GM18907 (cell line): ENCODE measurements at regions not wholly inside any gene's neighbourhood (a gene's known extent, or its start where the extent isn't known, plus 50 kb on each side); places are given as distances from the start of the nearest gene placed in this dataset.
"Not testable (repeated sequence)": the region's sequence is repeated elsewhere in the genome, so short reads cannot be mapped to it uniquely, and the experiment has no call there.

Source experiments
- ATAC-seq: cut with Tn5 transposase; IDR thresholded peaks from one replicate; pipeline ENCODE4 v1.9.1; 2021; ENCODE audit warnings: mild to moderate bottlenecking, moderate library complexity; ENCODE audit not compliant: unreplicated experiment

DNA sequence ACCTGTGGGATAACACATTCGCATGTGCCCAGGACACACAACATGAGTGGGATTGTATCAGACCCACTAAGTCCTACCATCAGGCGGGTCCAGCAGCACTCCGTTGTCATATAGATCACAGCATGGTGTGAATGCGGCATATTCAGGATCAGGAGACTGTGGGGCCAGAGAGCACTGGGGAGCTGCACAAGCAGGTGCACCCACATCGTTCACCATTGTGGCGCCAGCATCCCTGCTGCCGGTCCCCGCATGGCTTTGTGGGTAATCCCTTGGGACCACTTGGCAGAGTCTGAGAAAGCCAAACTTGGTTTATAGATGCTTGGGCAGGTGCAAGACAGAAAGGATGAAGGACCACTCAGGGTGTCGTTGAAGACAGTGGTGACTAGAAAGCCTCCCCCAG, 201.6 kb upstream of the B3GAT1 start:
- no peak for ATAC-seq

DNA sequence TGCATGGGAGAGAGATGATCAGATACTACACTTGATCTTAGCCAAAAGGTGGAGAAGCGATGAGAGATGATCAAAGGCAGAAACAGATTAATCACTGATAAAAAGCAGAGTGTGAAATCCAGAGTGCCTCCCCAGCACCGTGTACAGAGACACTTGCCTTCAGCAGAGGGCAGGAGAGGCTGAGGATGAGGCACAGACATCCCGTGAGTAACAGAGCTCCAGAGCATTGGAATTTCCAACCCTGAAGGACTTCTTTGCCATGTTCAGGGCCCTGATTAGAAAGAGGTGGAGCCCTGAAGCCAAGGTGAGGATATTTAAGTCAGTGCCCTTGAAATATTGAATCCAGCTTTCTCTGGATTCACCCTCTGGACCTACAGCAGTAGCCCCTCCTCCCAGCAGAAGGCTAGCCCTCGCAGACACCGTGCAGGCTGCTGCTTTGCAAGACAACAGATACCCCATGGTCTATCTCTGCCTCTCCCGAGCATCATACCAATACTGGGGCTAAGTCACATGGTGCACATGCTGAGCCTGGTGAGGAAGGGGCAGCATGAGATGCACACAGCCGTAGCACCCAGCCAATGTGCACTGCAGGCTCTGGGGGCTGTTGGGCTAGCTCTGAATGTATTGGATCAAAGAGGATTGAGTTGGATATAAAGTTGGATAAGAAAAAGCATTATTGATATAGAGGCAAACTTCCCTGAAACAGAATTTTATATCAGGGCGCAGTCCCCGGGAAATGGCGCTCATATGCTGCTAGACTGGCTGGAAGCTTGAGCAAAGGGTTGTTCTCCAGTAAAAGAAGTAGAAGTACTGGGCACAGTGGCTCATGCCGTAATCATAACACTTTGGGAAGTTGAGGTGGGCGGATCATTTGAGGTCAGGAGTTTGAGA, 200.3 kb upstream of the B3GAT1 start:
- ATAC-seq = no peak

DNA sequence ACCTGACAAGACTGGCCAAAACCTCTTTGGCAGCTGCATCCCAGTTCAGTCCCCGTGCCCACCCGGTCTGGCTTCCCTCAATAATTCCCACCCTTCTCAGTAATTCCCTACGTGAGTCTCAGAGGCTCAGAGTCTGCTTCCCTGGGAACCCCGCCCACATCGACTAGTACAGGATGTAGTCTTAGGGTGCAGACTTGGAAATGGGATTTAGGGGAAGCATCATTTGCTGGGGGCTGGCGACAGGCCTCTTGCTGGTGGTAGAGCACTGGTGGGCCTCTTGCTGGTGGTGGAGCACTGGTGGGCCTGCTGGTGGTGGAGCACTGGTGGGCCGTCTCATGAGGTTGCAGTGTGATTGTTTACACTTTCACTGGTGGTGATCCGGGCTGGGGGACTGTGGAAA, 199.5 kb upstream of the B3GAT1 start:
- ATAC-seq = no peak

DNA sequence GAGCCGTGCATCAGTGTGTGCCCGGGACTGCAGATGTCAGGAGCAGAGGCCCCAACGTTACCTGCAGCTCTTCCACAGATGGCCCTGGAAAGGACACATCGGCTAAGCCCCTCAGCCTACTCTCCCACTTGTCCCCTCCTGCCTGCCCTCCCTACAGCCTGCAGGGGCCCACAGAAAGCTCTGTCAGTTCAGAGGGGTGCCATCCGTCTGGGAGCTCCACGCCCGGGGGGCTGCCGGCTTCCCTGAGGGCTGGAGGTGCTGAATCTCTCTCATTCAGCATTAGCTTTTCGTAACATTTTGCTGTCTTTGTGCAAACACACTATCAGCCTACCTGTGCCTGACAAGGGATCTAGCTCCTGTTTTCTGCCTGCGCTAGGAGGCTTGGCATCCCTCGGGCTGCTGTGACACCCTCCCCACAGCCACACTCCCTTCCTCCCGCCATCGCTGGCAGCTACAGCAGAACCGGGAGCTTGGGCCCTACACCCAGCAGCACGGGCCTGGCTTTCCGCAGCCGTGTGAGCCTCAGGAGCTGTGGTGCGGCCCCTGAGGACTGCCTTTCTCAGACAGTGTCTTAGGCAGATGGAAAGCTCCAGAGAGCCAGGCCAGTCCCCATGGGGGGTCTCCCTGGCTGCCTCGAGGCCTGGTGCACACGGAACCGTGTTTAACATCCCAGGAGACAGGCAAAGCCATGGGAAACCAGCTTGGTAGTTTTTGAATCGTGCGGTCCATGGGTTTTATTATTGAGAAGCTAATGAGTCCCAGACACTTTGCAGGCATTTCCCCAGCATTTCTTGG, 198.3 kb upstream of the B3GAT1 start:
- ATAC-seq = no peak

DNA sequence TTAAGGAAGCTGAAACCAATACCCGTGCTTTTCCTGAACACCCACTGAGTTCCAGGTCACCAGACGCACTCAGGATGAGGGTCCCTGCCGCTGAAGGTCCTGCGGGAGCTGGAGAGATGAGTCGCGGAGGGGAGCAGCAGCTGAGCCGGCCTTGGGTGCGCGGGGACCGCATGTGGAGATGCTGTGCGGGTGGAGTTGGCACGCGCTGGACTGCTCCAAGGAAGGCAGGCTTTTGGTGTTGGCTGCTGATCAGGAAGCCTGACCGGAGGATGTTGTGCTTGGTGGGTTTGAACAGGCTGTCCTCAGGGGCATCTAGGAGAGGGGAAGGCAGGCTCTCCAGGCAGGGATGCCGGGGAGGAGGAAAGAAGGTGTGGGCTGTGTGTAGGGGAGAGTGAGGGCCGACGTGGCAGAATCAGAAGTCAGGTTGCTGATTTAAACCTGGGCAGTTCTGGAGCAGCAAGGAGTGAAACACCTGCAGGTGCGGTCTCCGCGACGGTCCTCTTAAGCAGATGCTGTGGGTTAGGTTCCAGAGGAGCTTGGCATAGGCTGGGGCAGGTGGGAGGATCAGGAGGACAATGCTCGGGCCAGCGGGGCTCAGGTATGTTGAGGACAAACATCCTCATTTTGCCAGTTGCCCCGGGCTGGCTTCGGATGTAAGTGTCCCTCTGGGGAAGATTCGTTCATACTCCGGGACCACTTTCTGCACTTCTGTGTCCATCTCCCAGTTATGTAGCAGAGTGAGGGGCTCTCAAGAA, 197.5 kb upstream of the B3GAT1 start:
- no peak for ATAC-seq

DNA sequence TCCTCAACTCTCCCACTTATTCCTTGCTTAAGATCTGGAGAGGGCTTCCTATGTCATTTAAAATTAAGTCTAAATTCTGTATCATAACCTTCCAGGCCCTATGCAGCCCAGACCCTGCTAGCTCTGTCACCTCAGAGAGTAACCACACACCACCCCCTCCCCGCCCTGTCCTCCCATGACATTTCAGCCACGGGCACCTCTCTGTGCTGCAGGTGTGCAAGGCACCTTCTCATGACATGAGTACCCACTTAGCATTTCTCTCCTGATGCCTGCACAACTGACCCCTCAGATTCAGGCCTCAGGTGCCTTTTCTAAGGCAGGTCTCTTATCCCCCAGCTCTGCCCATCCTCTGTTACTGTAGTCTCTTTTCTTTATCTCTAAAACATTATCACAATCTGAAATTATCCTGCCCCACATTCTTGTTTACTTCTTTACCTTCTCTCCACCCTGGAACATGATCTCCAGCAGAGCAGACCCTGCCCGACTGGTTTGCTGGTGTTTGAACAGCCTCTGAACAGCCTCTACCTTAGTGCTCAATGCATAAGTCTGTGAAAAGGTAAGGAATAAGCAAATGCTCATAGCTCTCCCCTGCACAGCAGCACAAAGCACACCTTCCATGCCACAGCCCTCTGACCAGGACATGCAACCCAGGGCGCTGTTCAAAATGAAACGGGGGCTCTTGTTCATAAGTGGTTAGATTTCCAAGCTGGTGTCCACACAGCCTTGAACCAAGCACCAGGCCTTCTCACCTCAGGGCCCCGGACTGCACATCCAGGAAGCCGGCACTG, 196.1 kb upstream of the B3GAT1 start:
- no peak for ATAC-seq

DNA sequence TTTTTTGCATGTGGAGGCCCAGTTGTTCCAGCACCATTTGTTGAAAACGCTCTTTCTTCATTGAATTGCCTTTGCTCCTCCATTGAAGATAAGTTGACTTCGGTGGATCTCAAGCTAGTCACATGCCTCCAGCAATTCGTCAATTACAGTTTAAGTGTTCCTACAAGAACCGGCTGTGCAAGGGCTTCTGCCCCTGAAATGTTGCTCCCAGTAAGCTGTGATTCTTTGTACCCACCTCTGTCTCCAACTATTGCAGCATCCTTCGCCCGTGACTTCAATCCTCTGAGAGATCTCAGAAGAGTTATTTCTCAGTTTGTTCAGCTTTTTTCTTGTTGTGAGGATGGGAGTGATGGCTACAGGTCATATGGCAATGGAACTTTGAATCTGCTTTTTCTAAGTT, 194.2 kb upstream of the B3GAT1 start:
- ATAC-seq = no peak

DNA sequence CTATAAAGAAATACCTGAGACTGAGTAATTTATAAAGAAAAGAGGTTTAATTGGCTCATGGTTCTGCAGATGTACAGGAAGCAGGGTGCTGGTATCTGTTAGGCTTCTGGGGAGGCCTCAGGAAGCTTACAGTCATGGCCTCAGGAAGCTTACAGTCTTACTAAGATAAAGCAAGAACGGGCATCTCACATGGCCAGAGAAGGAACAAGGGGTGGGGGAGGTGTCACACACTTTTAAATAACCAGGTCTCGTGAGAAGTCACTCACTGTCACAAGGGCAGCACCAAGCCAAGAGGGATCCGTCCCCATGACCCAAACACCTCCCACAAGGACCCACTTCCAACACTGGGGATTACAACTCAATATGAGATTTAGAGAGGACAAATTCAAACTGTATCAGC, 192.8 kb upstream of the B3GAT1 start:
- ATAC-seq = no peak

DNA sequence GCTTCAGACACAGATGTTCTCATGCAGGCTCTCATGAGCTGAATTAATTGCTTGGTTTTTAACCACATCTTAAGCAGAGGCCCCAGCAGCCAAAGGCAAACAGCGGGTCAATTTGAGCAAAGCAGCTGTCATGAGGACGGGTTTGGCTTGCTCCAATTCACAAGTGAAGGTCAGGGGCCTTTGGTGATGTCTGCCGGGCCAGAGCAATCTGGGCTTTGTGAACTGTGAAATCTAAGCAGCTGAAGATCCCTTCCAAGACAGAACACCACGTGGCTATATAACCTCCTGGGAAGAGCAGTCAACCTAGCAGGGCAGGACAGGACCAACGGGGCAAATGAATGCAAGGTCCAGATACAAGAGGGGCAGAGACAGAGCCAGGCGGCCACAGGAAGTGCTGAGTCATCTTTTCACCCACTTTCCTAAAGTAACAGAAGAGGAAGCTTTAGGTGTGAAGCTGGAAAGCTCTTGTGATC, 187.3 kb upstream of the B3GAT1 start:
- no peak for ATAC-seq

DNA sequence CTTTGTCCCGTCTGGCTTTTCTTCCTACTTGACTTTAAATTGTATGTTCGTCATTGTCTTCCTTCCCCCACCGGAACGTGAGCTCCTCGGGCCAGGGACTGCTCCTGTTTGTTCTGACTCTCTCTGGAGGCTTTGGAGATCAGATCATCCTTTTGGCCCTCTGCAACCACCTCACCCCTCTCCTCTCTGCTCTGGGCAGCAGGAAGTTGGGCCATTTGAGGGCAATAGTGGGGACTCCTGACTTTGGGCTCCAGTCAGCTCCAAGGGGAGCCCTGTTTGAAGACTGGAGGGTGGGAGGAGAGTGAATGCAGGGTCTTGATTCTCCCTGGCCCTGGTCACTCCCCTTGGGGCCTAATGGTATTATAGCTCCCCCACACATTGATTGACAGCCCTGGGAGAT, 186.3 kb upstream of the B3GAT1 start:
- ATAC-seq = no peak

DNA sequence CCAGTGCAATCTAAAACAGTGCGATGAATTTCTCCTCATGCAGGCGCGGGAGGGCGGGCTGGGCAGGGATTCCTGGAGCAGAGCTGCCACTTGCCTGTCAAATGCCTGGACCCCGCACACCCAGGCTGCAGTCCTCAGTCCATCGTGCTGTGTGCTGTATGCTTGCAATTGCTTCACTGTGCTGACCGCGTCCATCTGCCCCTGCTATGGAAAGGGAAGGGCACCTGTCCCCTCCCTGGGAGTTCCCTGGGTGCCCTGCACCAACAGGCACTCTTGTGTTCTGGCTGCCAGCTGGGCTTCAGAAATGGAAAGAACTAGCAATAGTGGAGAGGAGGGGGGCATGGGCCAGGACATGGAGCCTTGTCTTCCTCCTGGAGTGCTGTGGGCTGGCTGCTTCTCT, 185.4 kb upstream of the B3GAT1 start:
- ATAC-seq = no peak

DNA sequence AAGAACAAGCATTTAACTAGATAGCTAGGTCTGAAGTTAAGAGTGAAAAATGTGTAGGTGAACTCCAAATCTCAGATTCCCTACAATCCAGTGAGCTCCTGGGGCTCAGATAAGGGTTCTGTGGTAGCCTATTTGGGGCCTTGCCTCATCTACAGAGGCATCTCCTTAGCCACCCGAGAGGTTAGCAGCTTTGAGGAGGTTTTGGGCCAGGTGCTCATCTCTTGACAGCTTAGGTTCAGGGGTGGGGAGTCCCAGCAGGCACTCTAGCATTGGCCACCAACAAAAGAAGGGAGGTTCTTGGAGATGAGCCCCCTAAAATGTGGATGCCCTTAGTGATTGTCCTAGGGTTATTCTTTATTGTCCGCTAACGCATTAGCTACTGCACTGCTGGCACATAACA, 184.4 kb upstream of the B3GAT1 start:
- no peak for ATAC-seq

DNA sequence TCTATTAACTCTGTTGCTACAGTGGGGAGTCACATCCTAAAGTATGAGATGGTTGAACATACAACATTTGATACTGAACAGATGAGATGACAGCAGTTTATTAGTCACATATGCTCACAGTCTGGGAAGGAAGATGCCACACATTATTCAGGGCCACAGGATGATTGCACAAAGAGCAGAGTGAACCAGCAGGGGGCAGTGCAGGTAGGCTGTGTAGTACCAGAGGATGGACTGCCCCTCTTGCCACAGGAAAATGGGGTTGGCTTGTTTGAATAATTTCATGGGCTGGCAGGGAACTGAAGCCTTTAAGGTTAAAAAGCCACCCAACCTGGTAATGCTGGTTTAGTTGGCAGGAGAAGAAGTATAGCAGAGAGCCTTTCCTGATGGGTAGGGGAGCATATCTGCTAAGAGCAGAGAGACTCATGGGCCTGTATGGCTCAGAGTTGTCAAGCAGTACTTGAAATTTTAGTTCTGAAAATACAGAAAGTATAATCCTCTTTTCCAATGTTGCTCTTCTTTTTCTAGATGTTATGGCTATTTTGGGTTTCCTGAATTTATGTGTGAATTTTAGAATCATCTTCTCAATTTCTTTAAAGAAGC, 180.4 kb upstream of the B3GAT1 start:
- peak; percentile 68 for ATAC-seq

DNA sequence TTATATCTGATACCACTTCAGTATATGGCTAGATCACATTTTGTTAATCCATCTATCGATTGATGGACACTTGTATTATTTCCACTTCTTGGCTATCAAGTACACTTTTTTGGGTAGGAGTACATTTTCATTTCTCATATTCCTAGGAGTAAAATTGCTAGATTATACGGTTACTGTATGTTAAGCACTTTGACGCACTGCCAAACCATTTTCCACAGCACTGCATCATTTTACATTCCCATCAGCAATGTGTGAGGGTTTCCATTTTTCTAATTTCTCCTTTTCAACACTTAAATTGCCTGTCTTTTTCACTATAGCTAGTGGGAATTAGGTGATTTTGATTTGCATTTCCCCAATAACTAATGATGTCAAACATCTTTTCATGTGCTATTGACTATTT, 179.3 kb upstream of the B3GAT1 start:
- ATAC-seq = no peak

DNA sequence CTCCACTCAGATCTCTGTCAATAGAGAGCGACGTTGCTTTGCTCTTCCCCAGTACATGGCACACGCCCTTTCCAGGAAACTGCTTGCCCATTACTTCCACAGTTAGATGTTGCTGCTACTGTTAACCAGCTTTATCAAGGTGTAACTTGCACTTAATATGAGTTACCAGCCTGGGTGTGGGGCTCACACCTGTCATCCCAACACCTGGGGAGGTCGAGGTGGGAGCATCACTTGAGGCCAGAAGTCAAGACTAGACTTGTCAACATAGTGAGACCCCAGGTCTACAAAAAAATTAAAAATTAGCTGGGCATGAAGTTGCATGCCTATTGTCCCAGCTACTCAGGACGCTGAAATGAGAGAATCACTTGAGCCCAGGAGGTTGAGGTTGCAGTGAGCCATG, 177.1 kb upstream of the B3GAT1 start:
- no peak for ATAC-seq

DNA sequence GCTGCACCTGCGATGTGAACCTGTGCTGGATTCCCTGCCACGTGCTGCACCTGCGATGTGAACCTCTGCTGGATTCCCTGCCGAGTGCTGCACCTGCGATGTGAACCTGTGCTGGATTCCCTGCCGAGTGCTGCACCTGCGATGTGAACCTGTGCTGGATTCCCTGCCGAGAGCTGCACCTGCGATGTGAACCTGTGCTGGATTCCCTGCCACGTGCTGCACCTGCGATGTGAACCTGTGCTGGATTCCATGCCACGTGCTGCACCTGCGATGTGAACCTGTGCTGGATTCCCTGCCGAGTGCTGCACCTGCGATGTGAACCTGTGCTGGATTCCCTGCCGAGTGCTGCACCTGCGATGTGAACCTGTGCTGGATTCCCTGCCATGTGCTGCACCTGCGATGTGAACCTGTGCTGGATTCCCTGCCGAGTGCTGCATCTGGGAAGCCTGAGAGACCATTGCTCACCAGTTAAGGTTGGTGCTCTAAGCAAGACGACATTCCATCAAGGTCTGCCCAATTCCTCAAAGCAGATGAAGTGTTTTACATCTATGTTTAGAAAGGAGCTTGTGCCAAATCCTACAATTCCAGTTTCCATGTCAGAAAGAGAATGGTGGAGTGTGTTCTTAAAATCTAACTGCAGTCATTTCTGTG, 176.5 kb upstream of the B3GAT1 start:
- not testable (repeated sequence) for ATAC-seq

DNA sequence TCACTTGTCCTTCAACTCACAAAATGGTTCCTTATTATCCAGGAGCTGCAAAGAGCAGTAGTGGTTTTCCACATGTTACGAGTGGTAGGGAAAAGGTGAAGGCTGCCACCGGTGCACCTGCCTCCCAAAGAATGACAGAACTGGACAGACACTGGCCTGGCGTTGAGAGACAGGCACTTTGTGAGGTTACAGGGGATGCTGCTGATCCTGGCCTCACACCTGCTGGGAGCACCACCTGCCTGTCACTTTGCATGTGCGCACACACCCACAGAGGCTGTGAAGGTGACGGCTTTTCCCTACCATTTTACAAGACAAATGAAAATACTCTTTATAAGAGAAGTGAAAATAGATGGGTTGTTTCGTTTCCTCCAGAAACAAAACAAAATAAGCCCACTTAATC, 175.3 kb upstream of the B3GAT1 start:
- no peak for ATAC-seq

DNA sequence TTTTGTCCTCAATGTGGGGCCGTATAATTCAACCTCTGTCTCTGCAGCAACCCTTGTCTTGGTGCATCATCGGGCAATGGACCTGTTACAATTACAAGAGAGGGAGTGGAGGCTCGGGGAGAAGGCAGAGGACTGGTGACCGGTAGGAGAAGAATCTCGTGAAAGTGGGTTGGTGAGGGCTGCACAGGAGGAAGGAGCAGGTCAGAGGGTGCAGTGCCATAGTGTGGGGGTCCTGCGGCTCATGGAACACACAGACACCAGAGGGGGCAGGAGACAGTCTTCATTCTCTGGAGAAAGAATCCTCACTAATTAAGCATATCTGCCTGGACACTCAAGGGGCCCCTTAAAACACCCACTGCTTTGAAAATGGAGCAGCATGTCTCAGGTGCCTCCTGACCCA, 174.7 kb upstream of the B3GAT1 start:
- no peak for ATAC-seq

DNA sequence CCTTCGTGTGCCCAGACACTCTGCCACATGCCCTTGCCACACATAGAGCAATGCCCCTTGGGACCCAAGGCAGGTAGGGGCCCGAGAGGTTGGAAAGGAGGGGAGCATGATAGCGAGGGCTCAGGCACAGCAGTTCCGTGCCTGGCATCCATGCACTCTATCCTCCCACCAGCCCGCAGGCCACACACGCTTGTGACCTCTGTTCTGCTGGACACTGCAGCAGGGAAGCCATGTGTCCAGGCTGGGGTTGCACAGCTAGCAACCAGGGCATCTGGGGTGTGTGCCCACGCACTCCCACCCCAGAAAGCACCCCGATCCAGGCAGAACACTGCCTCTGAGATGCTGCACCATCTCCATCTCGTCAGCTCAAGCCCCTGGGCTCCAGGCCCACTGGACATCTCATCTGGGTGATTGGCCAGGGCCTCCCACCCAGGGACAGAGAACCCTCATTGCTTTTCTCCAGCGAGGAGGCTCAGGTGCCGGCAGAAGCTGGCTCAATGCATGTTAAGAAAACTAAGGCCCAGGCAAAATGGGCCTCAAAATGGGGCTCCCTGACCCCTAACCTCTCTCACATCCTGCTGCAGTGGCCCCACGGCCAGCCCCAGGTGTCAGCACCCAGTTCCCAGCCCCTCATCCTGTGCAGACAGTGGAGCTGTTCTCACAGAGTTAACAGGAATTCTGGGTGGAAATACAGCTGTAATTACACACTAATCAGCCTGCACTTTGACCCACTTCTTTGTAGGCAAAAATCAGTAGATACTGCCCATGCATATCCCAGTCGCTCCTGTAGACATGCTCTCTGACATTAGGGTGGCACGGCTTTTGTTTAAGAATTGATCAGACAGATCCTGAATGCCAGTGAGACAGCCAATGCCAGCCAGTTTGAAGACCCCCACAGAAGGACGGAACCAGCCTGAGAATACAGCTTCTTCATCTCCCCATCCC, 173.9 kb upstream of the B3GAT1 start:
- ATAC-seq = no peak
